BJ (cell line): ENCODE measurements at regions not wholly inside any gene's neighbourhood (a gene's known extent, or its start where the extent isn't known, plus 50 kb on each side); places are given as distances from the start of the nearest gene placed in this dataset.
"Not testable (repeated sequence)": the region's sequence is repeated elsewhere in the genome, so short reads cannot be mapped to it uniquely, and the experiment has no call there.

ENCODE experiments used
- CTCF ChIA-PET: fragments of 350-600 bp; formaldehyde crosslinking; extraction: SDS; loops from one replicate; lab custom pipeline; 2021; ENCODE audit warnings: antibody characterized with exemption, inconsistent platforms; lab: Yijun Ruan, JAX
- POLR2A ChIA-PET: fragments of 300-600 bp; sonication (Branson Sonifier 250); formaldehyde crosslinking; extraction: SDS; loops from one replicate; lab custom pipeline; 2021; ENCODE audit warnings: antibody characterized with exemption; lab: Charles Lee
- DNase-seq: peaks from one replicate; pipeline ENCODE4 v3.0.0-alpha.2; 2011; ENCODE audit warnings: low read depth
- H3K27me3 ChIP-seq: 2 replicates; pipeline ENCODE4 v1.6.0; 2011; ENCODE audit warnings: low read length; ENCODE audit not compliant: control insufficient read depth, insufficient read depth
- H3K36me3 ChIP-seq: 2 replicates; pipeline ENCODE4 v1.5.1; 2011; ENCODE audit warnings: low read length; ENCODE audit not compliant: control insufficient read depth, insufficient read depth
- H3K4me3 ChIP-seq: 2 replicates; pipeline ENCODE4 v1.5.1; 2011; ENCODE audit warnings: low read depth, mild to moderate bottlenecking, control low read depth, low read length
- TF ChIP-seq, protein P1 (sequence below): IDR thresholded peaks from 2 replicates; pipeline ENCODE4 v1.5.1; 2011; ENCODE audit warnings: low read depth, mild to moderate bottlenecking, control low read depth, inconsistent platforms, low read length, moderate library complexity; ENCODE audit not compliant: insufficient read depth

DNA sequence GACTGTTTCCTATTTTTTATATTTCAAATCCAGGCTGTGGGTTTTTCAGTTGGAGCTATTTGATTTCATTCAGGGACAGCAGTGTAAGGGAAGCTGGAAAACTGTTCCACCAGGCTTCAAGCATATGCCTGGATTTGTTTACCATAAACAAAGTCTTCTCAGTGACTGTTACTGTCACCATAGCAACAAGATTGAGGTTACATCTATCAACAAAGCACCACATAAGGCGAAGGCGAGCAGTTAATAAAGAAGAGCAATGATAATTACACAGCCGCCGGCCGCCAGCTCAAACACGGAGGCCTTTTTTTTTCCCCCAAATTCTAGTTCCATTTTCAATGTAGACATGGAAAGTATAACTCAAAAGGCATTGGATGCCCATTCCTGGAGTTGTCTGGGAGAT lies 553.7 kb upstream of the SYT4 start:
- DNase-seq: no peak
- TF ChIP-seq, protein P1, sequence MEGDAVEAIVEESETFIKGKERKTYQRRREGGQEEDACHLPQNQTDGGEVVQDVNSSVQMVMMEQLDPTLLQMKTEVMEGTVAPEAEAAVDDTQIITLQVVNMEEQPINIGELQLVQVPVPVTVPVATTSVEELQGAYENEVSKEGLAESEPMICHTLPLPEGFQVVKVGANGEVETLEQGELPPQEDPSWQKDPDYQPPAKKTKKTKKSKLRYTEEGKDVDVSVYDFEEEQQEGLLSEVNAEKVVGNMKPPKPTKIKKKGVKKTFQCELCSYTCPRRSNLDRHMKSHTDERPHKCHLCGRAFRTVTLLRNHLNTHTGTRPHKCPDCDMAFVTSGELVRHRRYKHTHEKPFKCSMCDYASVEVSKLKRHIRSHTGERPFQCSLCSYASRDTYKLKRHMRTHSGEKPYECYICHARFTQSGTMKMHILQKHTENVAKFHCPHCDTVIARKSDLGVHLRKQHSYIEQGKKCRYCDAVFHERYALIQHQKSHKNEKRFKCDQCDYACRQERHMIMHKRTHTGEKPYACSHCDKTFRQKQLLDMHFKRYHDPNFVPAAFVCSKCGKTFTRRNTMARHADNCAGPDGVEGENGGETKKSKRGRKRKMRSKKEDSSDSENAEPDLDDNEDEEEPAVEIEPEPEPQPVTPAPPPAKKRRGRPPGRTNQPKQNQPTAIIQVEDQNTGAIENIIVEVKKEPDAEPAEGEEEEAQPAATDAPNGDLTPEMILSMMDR: no peak
- ChIA-PET POLR2A (no interaction called here), CTCF (no interaction called here)
- no peak overlapping the region for H3K4me3 ChIP-seq
- H3K27me3 ChIP-seq: no peaks in the 10 kb centered on the region
- no peaks in the 10 kb centered on the region for H3K36me3 ChIP-seq

DNA sequence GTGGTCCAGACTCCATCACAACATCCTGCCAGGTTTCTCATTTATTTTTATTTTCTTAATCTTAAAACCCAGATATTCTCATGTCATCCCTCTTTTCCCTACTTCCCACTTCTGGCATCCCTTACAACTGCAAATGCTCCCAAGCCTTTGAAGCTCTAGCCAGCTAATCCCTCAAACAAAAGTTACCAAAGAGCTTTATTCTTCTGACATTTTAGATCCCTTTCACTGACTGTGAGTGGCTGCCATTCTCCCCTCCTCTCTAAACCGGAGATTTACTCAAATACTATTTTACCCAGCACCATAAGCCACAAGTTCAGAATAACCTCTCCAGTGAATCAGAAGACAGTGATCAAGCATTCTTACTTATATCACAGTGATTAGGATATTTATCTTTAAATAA lies 569.0 kb upstream of the SYT4 start:
- H3K36me3 ChIP-seq: no peaks in the 10 kb centered on the region
- CTCF ChIA-PET: no interaction called here
- no peaks in the 10 kb centered on the region for H3K27me3 ChIP-seq
- H3K4me3 ChIP-seq: no peak overlapping the region
- TF ChIP-seq, protein P1: no peak
- no peak for DNase-seq
- POLR2A ChIA-PET: no interaction called here

DNA sequence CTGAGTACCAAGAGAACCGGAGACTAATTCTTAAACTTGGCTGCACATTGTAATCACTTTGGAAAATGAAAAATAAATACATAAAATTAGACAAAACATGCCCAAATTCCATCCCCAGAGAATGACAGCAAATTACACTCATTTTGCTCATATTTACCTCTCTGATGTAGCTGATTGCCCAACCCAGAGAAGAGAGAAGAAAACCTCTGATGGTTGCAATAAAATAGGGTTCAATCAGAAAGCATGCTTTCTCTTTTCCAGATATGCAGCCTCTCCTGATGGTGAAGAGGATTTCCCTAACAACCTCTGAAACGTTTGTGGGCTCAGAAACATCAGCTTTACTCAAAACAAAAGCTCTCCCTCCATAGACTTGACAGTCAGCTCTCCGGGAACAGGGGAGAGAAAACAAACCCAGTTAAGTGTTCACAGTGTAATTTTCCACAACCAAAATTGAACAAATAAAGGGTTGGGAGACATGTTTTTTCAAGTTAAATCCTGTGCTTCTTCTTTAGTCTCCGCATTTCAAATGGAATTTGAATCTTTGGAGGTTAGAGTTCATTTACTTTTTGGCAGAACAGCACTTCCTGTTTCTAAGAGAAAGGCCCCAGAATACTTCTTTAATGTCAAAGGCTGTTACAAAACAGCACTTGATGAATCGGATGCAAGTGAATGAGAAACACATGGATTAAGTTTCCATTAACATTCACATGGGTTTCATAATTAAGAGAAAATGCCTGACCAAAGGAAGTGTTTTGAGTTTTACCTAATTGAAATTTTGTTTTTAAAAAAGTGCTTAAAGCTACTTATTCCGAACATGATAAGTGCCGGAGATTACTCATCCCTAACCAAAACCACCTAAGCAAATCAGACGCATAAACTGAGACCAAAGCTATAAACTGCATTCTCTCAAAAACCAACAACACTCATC lies 570.1 kb upstream of the SYT4 start:
- Histone ChIP-seq H3K4me3 (no peak overlapping the region), H3K36me3 (no peaks in the 10 kb centered on the region), H3K27me3 (no peaks in the 10 kb centered on the region)
- TF ChIP-seq, protein P1: no peak
- CTCF ChIA-PET: no interaction called here
- POLR2A ChIA-PET: interaction anchor here (0.6 kb wide), 1 partner anchor 194 kb away, joined by 4 read pairs; no protein-coding TSS in a partner anchor
- DNase-seq: peak; percentile 76

DNA sequence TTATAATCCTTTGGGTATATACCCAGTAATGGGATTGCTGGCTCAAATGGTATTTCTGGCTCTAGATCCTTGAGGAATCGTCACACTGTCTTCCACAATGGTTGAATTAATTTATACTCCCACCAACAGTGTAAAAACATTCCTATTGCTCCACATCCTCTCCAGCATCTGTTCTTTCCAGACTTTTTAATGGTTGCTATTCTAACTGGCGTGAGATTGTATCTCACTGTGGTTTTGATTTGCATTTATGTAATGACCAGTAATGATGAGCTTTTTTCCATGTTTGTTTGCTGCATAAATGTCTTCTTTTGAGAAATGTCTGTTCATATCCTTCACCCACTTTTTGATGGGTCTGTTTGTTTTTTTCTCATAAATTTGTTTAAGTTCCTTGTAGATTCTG lies 572.5 kb upstream of the SYT4 start:
- DNase-seq, CTCF ChIA-PET, H3K27me3 ChIP-seq, POLR2A ChIA-PET, H3K4me3 ChIP-seq, H3K36me3 ChIP-seq: not testable (repeated sequence)

DNA sequence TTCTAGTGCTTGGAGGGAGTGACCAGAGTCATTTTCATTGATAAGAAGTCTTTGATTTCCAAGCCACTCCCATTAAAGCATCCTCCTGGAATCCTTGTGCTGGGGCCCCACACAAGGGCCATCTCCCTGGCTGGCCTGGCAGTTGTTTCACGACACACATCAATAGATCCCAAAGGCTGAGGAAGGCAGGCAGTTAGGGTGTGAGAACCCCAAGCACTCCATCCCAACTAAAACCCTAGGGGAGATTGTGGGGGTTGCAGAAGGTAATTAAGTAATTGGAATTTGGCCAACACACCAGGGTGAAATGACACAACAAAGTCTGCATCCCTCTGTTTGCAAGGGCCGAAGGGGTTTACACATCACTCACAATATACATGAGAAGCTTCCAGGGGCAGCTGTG lies 578.1 kb upstream of the SYT4 start:
- CTCF ChIA-PET: no interaction called here
- POLR2A ChIA-PET: no interaction called here
- H3K36me3 ChIP-seq: no peaks in the 10 kb centered on the region
- DNase-seq: no peak
- H3K27me3 ChIP-seq: no peaks in the 10 kb centered on the region
- H3K4me3 ChIP-seq: no peak overlapping the region
- TF ChIP-seq, protein P1: no peak
